ENCODE measurements at regions not wholly inside any gene's neighbourhood (a gene's known extent, or its start where the extent isn't known, plus 50 kb on each side); places are given as distances from the start of the nearest gene placed in this dataset.

DNA sequence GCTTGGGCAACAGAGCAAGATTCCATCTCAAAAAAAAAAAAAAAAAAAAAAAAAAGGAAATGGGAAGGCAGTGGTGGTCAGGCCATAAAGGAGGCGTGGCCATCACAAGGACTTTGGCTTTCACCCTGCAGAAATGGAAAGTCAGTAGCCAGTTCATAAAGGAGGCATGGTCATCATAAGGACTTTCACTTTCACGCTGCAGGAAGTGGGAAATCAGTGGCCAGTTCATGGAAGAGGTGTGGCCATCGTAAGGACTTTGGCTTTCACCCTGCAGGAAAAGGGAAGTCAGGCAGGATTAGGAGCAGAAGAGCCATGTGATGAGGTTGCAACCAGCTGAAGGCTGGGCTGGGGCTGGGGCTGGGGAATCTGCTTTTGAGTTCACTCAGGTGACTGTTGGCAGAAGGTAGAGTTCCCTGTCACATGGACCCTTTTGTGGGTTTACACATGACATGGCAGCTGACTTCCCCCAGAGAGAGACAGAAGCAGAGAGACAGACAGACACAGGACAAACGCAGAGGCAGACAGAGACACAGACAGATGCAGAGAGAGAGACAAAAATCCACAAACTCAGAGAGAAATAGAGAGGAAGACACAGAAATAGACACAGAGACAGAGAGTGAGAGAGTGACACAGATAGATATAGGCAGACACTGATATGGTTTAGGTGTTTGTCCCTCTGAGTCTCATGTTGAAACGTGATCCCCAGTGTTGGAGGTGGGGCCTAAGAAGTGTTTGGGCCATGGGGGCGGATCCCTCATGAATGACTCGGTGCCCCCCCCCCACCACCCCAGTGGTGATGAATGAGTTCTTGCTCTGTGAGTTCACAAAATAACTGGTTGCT lies 263.9 kb upstream of the KAZN start:
- TF ChIP-seq, protein P1, sequence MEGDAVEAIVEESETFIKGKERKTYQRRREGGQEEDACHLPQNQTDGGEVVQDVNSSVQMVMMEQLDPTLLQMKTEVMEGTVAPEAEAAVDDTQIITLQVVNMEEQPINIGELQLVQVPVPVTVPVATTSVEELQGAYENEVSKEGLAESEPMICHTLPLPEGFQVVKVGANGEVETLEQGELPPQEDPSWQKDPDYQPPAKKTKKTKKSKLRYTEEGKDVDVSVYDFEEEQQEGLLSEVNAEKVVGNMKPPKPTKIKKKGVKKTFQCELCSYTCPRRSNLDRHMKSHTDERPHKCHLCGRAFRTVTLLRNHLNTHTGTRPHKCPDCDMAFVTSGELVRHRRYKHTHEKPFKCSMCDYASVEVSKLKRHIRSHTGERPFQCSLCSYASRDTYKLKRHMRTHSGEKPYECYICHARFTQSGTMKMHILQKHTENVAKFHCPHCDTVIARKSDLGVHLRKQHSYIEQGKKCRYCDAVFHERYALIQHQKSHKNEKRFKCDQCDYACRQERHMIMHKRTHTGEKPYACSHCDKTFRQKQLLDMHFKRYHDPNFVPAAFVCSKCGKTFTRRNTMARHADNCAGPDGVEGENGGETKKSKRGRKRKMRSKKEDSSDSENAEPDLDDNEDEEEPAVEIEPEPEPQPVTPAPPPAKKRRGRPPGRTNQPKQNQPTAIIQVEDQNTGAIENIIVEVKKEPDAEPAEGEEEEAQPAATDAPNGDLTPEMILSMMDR (conservative IDR thresholded peaks at IDR 0.05): no peak
- TF ChIP-seq ZFX (IDR thresholded peaks at IDR 0.05): no peak

Measured in C4-2B (cell line).